BE2C (cell line): ENCODE measurements at regions not wholly inside any gene's neighbourhood (a gene's known extent, or its start where the extent isn't known, plus 50 kb on each side); places are given as distances from the start of the nearest gene placed in this dataset.
"Not testable (repeated sequence)": the region's sequence is repeated elsewhere in the genome, so short reads cannot be mapped to it uniquely, and the experiment has no call there.

Experiments used
- DNase-seq: peaks from one replicate; pipeline ENCODE4 v3.0.0-alpha.2; 2020
- H3K27me3 ChIP-seq: fragments of 250-450 bp; sonication (Bioruptor Pico); 2 replicates; pipeline ENCODE4 v1.5.1; 2020; ENCODE audit warnings: mild to moderate bottlenecking
- H3K36me3 ChIP-seq: fragments of 250-450 bp; sonication (Bioruptor Pico); 2 replicates; pipeline ENCODE4 v1.5.1; 2020; ENCODE audit warnings: mild to moderate bottlenecking
- H3K4me1 ChIP-seq: fragments of 250-450 bp; sonication (Bioruptor Pico); 2 replicates; pipeline ENCODE4 v1.5.1; 2020
- H3K4me3 ChIP-seq: 2 replicates; pipeline ENCODE4 v1.5.1; 2011; ENCODE audit warnings: low read depth, low read length
- H3K9me3 ChIP-seq: fragments of 250-450 bp; sonication (Bioruptor Pico); 2 replicates; pipeline ENCODE4 v1.5.1; 2020
- CTCF ChIP-seq: IDR thresholded peaks from 2 replicates; pipeline ENCODE4 v1.5.1; 2012; ENCODE audit warnings: mild to moderate bottlenecking, low read depth, low read length

GRCh38 chr10:2038036-2038435 lies 300.7 kb upstream of the ADARB2 start:
- no peak overlapping the region for H3K4me3 ChIP-seq
- no peak for TF ChIP-seq CTCF
- no peak for DNase-seq
- H3K9me3 ChIP-seq: no peaks in the 10 kb centered on the region
- no peaks in the 10 kb centered on the region for H3K27me3 ChIP-seq
- H3K4me1 ChIP-seq: no peaks in the 10 kb centered on the region
- no peaks in the 10 kb centered on the region for H3K36me3 ChIP-seq

GRCh38 chr10:2037246-2037645 lies 299.9 kb upstream of the ADARB2 start:
- no peak for DNase-seq
- Histone ChIP-seq H3K4me3 (no peak overlapping the region), H3K27me3 (no peaks in the 10 kb centered on the region), H3K36me3 (no peaks in the 10 kb centered on the region), H3K4me1 (no peaks in the 10 kb centered on the region), H3K9me3 (no peaks in the 10 kb centered on the region)
- TF ChIP-seq CTCF: no peak

DNA sequence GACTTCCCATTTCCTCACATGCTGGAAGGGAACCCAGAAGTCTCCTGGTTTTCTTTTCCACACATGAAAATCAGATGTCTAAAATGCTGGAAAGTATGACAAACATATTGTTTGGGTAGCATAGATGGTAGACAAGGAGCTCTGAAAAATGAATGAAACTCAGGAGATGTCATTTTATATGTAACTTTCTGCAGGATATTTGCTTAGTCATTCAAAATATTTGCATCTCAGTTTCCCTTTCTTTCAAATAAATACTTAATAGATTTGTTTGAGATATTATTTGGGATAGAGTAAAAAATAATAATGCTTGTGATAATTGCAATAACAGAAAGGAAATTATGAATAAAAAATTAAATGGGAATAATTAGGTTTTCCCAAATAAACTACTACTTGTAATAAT lies 298.9 kb upstream of the ADARB2 start:
- H3K27me3 ChIP-seq: no peaks in the 10 kb centered on the region
- no peaks in the 10 kb centered on the region for H3K9me3 ChIP-seq
- H3K4me3 ChIP-seq: no peak overlapping the region
- TF ChIP-seq CTCF: no peak
- no peak for DNase-seq
- no peaks in the 10 kb centered on the region for H3K36me3 ChIP-seq
- H3K4me1 ChIP-seq: no peaks in the 10 kb centered on the region

GRCh38 chr10:2030046-2030445 lies 292.7 kb upstream of the ADARB2 start:
- H3K4me3 ChIP-seq: no peak overlapping the region
- H3K36me3 ChIP-seq: no peaks in the 10 kb centered on the region
- no peaks in the 10 kb centered on the region for H3K9me3 ChIP-seq
- TF ChIP-seq CTCF: no peak
- no peaks in the 10 kb centered on the region for H3K4me1 ChIP-seq
- no peaks in the 10 kb centered on the region for H3K27me3 ChIP-seq
- DNase-seq: no peak

DNA sequence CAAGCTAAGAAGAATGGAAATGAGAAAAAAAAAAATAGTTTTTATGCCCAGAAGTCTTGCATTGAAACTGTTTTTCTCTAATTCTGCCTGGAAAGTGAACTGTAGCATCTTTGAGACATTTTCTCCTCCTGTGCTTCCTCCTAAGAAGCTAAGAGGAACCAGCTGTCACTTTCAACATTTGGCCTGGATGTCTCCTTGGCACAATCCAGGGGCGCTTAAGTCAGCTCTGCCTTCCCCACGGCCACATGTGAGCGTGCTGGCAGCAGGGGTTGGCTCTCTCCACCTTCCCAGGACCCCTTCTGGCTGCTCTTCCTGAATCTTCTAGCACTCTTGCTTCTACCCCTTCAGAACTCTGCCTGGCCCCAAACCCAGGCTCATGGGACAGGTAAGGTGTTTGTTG lies 289.6 kb upstream of the ADARB2 start:
- H3K4me3 ChIP-seq: no peak overlapping the region
- H3K4me1 ChIP-seq: no peaks in the 10 kb centered on the region
- no peak for DNase-seq
- TF ChIP-seq CTCF: no peak
- no peaks in the 10 kb centered on the region for H3K36me3 ChIP-seq
- no peaks in the 10 kb centered on the region for H3K9me3 ChIP-seq
- no peaks in the 10 kb centered on the region for H3K27me3 ChIP-seq

DNA sequence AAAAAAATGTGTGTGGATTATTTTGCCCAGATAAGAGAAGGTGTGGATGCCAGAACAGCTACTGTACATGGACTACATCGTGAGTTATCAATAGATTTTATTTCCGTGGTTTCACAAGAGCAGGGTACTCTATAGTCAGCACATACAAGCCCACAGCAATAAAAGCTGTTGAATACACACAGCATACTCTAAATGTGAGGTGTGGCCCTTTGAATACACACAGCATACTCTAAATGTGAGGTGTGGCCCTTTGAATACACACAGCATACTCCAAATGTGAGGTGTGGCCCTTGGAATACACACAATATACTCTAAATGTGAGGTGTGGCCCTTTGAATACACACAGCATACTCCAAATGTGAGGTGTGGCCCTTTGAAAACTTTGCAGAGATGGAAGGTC lies 287.4 kb upstream of the ADARB2 start:
- not testable (repeated sequence) for H3K4me1 ChIP-seq, H3K27me3 ChIP-seq, H3K4me3 ChIP-seq, H3K9me3 ChIP-seq, DNase-seq, H3K36me3 ChIP-seq

DNA sequence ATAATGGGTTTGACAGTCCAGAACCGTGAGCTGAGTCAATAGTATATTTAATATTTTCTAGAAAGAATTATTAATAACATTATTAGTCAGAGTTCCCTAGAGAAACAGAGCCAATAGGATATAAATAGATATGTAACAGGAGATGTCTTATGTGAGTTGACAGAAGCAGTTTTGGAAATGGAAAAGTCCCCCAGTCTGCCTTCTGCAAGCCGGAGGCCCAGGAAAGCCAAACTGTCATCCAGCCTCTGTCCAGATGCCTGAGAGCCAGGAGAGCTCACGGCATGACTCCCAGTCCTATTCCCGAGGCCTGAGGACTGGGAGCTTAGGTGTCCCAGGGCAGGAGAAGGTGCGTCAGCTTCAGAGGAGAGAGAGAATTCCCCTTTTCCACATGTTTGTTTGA lies 286.4 kb upstream of the ADARB2 start:
- H3K9me3 ChIP-seq: no peaks in the 10 kb centered on the region

More for the DNA sequence above, 286.4 kb upstream of the ADARB2 start:
- H3K27me3 ChIP-seq: no peaks in the 10 kb centered on the region
- no peaks in the 10 kb centered on the region for H3K36me3 ChIP-seq
- no peak for DNase-seq
- H3K4me1 ChIP-seq: no peaks in the 10 kb centered on the region
- no peak for TF ChIP-seq CTCF
- H3K4me3 ChIP-seq: no peak overlapping the region
